Smooth muscle cell (in vitro differentiated cells): ENCODE measurements at regions not wholly inside any gene's neighbourhood (a gene's known extent, or its start where the extent isn't known, plus 50 kb on each side); places are given as distances from the start of the nearest gene placed in this dataset.

Experiments used
- DNase-seq: peaks from one replicate; lab custom pipeline; 2025; ENCODE audit not compliant: unreplicated experiment; lab: John Stamatoyannopoulos, UW
- H2AFZ ChIP-seq: fragments of 200-600 bp; sonication (generic); 2 replicates; pipeline ENCODE4 v1.6.0; 2016; ENCODE audit warnings: antibody characterized with exemption, low read depth, mild to moderate bottlenecking
- H3F3A ChIP-seq: fragments of 200-600 bp; sonication (generic); 2 replicates; pipeline ENCODE4 v1.6.0; 2017; ENCODE audit warnings: antibody characterized with exemption, low read depth
- H3K27ac ChIP-seq: fragments of 200-600 bp; sonication (generic); 2 replicates; pipeline ENCODE4 v1.5.1; 2016; ENCODE audit warnings: low read depth, mild to moderate bottlenecking
- H3K27me3 ChIP-seq: fragments of 200-600 bp; sonication (generic); 2 replicates; pipeline ENCODE4 v1.6.1; 2016; ENCODE audit warnings: low read depth, mild to moderate bottlenecking
- H3K36me3 ChIP-seq: fragments of 200-600 bp; sonication (generic); 2 replicates; pipeline ENCODE4 v1.5.1; 2016; ENCODE audit warnings: low read depth
- H3K4me1 ChIP-seq: fragments of 200-600 bp; sonication (generic); 2 replicates; pipeline ENCODE4 v1.5.1; 2016; ENCODE audit warnings: low read depth
- H3K4me2 ChIP-seq: fragments of 200-600 bp; sonication (generic); 2 replicates; pipeline ENCODE4 v1.6.0; 2016; ENCODE audit warnings: mild to moderate bottlenecking
- H3K4me3 ChIP-seq: fragments of 200-600 bp; sonication (generic); 2 replicates; pipeline ENCODE4 v1.5.1; 2016; ENCODE audit warnings: mild to moderate bottlenecking
- H3K79me2 ChIP-seq: fragments of 200-600 bp; sonication (generic); 2 replicates; pipeline ENCODE4 v1.6.0; 2016; ENCODE audit warnings: low read depth, mild to moderate bottlenecking
- H3K9ac ChIP-seq: fragments of 200-600 bp; sonication (generic); 2 replicates; pipeline ENCODE4 v1.6.0; 2016; ENCODE audit warnings: low read depth
- H3K9me3 ChIP-seq: fragments of 200-600 bp; sonication (generic); replicated peaks from 2 replicates; pipeline ENCODE4 v1.5.1; 2016; ENCODE audit warnings: low read depth
- H4K20me1 ChIP-seq: fragments of 200-600 bp; sonication (generic); 2 replicates; pipeline ENCODE4 v1.6.0; 2016; ENCODE audit warnings: low read depth
- WGBS: methylation state at CpG from one replicate; pipeline ENCODE4 v1.1.7; 2016; ENCODE audit warnings: low lambda C conversion rate; 5-methylcytosine and 5-hydroxymethylcytosine counted together
- TF ChIP-seq, protein P1 (sequence below): fragments of 200-600 bp; sonication (generic); IDR thresholded peaks from 2 replicates; pipeline ENCODE4 v1.5.1; 2017; ENCODE audit warnings: borderline replicate concordance, mild to moderate bottlenecking, antibody characterized with exemption; ENCODE audit not compliant: insufficient read depth, poor library complexity, severe bottlenecking

DNA sequence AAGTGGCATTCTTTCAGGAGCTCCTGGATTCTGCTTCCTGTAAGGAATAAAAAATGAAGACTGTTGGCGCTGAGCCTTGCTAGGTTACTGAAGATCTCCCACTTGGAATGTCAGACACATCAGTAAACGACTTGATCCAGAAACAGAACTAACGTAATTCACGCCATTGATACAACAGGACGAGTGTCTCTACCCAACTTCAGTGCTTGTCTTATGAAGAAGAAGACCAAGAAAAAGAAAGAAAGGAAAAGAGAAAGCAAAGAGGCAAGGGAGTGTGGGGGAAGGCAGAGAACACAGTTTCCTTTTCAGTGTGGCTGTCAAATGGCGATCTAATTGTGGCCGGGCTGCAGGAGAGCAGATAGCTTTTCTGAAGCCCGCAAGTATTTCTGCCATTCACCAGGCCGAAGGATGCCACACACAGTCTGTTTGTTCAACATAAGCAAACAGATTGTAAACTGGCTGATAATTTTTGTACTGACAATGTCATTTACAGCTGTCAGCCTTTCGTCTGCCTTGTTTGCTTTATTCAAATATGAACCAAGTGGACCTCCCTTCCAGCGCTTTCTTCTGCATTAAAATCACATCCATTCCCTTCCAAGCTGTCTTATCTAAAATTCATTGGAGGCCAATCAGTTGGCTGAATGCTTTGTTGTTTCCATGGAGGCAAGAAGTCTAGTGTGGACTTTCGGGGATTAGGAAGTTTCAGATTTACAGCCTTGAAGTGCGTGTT lies 180.6 kb downstream of the FOXA2 start:
- peak overlapping the region; percentile 37 for H3K4me3 ChIP-seq
- TF ChIP-seq, protein P1, sequence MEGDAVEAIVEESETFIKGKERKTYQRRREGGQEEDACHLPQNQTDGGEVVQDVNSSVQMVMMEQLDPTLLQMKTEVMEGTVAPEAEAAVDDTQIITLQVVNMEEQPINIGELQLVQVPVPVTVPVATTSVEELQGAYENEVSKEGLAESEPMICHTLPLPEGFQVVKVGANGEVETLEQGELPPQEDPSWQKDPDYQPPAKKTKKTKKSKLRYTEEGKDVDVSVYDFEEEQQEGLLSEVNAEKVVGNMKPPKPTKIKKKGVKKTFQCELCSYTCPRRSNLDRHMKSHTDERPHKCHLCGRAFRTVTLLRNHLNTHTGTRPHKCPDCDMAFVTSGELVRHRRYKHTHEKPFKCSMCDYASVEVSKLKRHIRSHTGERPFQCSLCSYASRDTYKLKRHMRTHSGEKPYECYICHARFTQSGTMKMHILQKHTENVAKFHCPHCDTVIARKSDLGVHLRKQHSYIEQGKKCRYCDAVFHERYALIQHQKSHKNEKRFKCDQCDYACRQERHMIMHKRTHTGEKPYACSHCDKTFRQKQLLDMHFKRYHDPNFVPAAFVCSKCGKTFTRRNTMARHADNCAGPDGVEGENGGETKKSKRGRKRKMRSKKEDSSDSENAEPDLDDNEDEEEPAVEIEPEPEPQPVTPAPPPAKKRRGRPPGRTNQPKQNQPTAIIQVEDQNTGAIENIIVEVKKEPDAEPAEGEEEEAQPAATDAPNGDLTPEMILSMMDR: no peak
- H4K20me1 ChIP-seq: no peaks in the 10 kb centered on the region
- 32% methylated on average over 13 of the region's 13 CpGs for WGBS
- H3K9ac ChIP-seq: no peak overlapping the region
- H3K79me2 ChIP-seq: no peaks in the 10 kb centered on the region
- H2AFZ ChIP-seq: peak overlapping the region; percentile 22
- H3K4me2 ChIP-seq: peak overlapping the region; percentile 74
- no peak for DNase-seq
- H3K27me3 ChIP-seq: peaks cover 82% of the 10 kb centered on the region
- H3K27ac ChIP-seq: no peak overlapping the region
- no peaks in the 10 kb centered on the region for H3K36me3 ChIP-seq
- H3F3A ChIP-seq: no peaks in the 10 kb centered on the region
- peaks cover 15% of the 10 kb centered on the region for H3K4me1 ChIP-seq
- H3K9me3 ChIP-seq: no peaks in the 10 kb centered on the region

DNA sequence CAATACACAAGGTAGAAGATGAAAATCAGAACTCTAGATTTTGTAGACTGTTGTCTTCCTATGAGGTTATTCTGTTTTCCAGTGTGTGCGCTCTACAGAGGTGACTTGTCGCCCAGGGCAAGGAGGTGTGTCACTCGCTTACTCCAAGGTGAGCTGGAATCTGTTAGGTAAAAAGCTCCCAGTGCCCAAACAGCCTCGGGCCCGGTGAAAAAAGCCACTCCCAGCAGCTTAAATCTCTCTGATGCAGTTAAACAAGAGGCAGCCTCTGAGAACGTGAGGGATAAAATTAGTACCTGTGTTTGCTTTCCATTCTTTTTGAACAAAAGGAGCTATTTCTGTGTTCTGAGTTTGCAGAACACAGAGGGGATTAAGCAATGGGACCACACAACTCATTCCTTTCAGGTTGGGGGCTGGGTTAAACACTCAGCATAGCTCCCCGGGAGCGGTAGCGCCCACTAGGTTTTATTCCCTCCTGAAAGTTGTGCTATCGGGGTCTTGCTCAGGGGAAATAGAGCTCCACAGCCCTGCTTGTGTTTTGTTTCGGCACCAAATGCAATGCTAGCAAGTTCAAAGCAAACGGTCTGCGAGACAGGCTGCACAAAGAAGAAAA lies 181.2 kb downstream of the FOXA2 start:
- Histone ChIP-seq H4K20me1 (no peaks in the 10 kb centered on the region), H3K9me3 (no peaks in the 10 kb centered on the region), H3K36me3 (no peaks in the 10 kb centered on the region), H3K79me2 (no peaks in the 10 kb centered on the region), H3F3A (no peaks in the 10 kb centered on the region), H2AFZ (peak overlapping the region; percentile 22), H3K4me1 (peaks cover 15% of the 10 kb centered on the region), H3K4me3 (peak overlapping the region; percentile 37), H3K9ac (no peak overlapping the region), H3K27me3 (peaks cover 89% of the 10 kb centered on the region), H3K27ac (no peak overlapping the region), H3K4me2 (peak overlapping the region; percentile 74)
- WGBS: 29% methylated on average over 13 of the region's 13 CpGs
- no peak for DNase-seq
- TF ChIP-seq, protein P1: no peak

DNA sequence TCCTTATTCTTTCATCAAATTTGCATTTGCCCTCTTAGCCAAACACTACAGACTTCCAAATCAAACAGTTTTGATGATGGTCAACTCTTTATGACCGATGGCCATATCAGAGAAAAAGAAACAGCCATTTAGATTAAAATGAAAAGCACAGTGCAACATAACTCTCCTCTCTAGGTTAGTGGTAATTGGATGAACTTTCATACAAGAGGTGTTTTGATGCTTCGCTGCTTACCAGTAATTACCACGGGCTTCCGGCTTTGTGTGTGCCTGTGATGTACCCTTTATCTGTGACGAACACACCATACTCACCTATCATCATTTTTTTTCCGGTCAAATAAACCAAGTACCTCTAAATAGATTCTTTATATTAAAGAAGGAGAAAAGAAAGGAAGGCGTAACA lies 181.8 kb downstream of the FOXA2 start:
- Histone ChIP-seq H3K9me3 (no peaks in the 10 kb centered on the region), H3F3A (no peaks in the 10 kb centered on the region), H3K9ac (no peak overlapping the region), H4K20me1 (no peaks in the 10 kb centered on the region), H3K4me1 (peaks cover 15% of the 10 kb centered on the region), H3K79me2 (no peaks in the 10 kb centered on the region), H3K36me3 (no peaks in the 10 kb centered on the region), H2AFZ (no peak overlapping the region), H3K4me2 (no peak overlapping the region), H3K27me3 (peaks cover 89% of the 10 kb centered on the region), H3K27ac (no peak overlapping the region), H3K4me3 (no peak overlapping the region)
- DNase-seq: no peak
- TF ChIP-seq, protein P1: no peak
- 93% methylated on average over 7 of the region's 7 CpGs for WGBS
